GM19025 (cell line): ENCODE measurements at regions not wholly inside any gene's neighbourhood (a gene's known extent, or its start where the extent isn't known, plus 50 kb on each side); places are given as distances from the start of the nearest gene placed in this dataset.

Experiments
- ATAC-seq: cut with Tn5 transposase; IDR thresholded peaks from one replicate; pipeline ENCODE4 v1.9.1; 2021; ENCODE audit warnings: mild to moderate bottlenecking, low read depth, moderate library complexity; ENCODE audit not compliant: unreplicated experiment

DNA sequence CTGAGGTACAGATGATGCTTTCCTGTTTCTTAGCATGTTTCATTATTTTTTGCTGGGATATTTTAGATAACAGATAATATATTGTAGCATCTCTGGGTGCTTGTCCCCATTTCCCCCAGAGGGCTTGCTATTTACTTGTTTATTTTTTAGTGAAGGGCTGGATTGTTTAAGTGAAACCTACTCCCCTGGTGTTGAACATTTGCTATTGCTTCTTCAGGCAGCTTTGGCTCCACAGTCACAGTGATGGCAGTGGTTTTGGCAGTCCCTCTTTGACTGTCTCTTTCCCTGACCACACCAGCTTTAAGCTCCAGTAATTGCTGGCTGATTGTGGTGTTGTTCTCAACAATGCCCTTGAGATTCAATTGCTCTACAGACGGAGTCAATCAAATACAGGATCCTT, 128.9 kb downstream of the KLF13 start:
- ATAC-seq = no peak

DNA sequence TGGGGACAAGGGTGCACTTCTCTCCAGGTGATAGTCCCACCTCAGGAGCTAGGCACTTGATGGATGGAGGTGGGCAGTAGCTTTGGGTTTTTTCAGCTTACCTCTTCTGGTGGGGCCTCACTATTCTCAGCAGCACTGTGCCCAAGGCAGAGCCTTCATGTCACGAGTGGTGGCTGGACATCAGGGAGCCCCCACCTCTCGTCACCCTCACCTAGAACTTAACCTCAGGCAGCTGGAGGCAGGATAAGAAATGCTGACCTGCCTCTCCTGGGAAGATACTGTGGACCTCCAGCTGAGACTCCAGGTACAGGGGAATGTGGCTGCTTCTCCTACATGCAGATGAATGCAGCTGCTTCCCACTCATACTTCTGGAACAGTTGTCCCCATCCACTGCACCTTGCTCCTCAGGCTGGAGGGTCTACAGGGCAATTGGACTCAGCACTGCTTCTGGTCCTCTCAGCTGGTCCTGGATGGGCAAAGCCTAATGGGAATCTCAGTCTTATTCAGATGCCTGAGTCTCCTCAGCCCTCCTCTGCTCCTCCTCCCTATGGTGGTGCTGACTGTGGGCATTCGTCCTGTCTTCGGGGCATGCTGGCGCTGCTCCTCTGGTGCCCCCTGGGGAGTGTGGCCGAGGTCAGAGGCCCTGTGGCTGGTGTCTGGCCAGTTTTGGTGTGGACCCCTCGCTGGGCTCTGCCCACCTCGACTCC, 129.9 kb downstream of the KLF13 start:
- no peak for ATAC-seq

DNA sequence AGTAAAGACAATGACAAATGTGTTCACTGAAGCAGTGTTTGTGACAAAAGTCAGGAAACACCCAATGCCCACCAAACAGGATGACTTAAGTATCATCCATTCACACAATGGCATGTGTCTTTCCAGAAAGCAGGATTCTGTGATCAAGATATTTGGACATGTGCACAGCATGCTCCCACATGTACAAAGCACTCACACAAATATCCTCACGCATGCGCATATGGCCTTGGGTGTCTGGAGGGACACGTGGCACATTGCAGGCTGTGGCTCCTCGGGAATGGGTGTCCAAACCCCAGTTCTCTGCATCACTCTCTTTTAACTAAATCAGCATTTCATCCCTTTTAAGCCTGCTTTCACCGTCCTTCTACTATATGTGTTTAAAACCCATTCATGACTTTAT, 130.5 kb downstream of the KLF13 start:
- no peak for ATAC-seq

DNA sequence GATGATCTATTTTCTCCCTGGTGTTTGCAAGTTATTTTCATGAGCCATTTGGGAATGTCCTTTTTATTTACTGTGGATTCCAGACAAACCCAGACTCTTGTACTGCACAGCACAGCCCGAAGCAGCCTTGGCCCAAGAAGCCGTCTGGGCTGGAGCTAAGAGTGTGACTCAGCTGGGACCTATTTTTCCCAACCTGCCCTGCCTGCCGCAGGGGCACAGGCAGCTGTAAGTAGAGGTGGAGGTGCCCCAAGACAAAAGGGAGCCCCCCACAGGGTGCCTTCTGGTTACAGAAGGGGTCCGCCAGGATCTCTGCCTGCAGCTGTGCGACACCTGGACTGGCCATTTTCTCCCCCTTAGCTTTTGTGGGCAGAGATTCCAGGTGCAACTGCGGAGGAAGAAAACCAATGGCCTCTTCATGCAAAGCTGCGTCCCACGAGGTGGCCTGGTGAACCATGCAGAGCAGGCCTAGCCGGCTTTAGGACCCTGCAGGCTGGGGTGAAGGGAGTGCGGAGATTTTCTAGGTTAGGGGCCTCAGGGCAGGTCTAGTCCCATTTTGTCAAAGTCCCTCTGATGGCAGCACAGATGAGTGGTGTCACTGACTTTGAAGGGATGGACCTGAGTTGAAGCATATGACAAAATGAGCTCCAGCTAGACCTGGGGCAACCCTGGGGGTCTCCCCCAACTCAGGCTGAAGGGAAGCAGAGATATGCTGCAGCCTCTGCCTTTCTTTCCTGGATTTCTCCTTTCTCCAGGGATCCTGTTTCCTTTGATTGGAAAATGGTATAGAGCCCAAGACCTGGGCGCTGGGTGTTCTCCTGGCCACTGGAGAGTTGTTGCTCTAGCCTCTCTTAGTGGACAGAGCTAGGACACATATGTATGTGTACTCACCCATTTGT, 131.2 kb downstream of the KLF13 start:
- ATAC-seq = no peak

DNA sequence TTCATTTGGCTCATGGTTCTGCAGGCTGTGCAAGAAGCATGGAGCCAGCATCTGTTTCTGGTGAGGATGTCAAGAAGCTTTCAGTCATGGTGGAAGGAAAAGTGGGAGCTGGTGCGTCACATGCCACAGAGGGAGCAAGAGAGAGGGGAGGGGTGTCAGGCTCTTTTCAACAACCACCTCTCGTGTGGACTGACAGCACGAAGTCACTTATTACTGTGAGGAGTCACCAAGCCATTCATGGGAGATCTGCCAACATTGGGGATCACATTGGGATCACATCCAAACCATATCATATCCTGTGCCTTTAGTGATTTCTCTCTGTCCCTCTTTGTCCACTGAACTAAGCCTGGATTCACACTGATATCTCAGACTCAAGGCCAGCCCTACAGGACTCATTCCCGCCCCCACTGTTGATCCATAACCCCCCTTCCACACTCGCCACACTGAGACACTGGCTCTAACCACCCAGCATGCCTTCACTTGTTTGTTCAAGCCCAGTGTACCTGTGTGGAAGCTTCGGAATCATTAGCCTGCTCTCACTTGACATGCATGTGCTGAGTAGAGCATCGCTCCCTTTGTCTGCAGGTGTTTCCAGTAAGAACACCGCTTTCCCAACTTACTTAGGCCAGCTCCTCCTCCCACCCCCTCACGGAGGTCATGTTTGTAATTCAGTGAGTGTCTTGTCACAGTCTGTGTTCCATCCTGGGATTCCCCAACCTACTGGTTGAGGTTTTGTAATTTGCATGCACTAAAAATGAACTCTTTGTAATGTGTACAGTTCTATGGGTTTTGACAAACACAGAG, 132.2 kb downstream of the KLF13 start:
- peak; percentile 96 for ATAC-seq

DNA sequence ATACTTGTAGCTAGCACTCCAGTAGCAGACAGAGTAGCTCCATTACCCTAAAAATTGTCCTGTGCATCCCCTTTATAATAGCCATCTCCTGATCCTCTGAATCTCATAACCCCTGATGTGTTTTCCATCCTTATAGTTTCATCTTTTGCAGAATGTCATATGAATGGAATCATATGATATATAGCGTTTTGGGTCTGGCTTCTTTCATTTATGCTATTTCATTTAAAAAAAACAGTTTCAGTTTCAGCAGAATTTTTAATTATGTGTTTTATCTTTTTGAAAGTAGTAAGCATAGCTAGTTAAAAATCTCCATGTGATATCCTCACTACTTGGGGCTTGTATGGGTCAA, 132.7 kb downstream of the KLF13 start:
- ATAC-seq = no peak

DNA sequence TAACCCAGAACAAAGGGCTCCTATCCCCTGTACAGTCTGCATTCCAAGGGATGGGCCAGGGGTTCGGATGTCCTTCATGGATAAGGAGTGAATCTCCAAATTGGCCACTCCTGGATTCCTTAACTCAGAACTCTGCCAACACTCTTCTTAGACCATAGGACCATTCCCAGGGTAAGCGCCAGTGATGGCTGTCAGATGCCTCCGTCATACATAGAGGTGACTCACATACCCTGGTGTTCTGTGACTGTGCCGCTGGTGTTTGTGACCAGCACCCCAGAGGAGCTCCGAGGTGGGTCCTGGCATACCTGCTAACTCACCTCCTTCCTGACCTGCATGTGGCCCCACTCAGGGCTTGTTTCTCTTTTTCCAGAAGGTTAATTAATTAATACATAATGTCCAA, 134.7 kb downstream of the KLF13 start:
- no peak for ATAC-seq

DNA sequence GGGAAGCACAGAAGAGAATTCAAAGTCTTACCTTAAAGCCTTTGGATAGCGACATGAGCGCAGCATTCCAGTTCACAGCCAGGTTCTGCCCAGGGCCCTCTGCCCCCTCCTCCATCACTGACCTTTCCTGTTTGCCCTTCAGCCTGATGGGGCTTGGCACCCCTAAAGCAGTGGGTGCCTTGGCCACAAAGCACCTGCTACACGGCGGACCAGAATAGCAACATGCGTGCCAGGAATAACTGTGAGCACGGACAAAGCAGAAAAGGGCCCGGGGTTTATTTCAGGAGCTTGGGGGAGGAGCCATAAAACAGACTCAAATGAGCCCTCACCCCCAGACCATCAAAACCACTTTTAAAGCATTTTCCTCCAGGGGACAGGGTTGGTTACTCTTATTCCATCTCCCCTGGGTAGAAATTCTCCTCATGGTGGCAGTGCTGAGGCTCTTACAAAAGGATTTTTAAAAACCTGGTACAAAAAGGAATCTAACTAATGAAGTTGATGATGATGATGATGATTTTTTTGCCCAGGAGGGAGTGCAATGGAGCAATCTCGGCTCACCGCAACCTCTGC, 135.4 kb downstream of the KLF13 start:
- ATAC-seq = no peak

DNA sequence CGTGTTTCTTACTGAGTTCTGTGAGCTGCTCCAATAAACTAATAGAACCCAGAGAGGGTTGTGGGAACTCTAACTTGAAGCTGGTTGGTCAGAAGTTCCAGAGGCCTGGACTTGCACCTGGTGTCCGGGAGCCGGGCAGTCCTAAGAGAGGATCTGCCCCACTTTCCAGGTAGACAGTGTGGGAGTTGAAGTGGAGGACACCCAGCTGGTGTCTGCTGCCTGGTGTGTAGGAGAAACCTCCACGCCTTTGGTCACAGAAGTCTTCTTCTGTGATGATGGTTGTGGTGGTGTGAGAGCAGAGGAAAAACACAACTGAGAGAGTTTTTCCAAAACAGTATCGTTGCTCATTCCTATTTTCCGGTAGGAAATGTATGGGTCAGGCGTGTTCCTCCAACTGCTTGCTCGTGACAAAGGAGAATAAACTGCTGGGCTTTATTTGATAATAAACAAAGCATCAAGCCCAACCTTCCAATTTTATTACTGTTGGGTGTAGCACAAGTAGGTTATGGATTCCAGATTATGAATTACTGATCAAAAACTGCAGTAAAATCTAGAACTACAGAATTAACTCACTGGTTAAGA, 137.0 kb downstream of the KLF13 start:
- ATAC-seq = no peak

DNA sequence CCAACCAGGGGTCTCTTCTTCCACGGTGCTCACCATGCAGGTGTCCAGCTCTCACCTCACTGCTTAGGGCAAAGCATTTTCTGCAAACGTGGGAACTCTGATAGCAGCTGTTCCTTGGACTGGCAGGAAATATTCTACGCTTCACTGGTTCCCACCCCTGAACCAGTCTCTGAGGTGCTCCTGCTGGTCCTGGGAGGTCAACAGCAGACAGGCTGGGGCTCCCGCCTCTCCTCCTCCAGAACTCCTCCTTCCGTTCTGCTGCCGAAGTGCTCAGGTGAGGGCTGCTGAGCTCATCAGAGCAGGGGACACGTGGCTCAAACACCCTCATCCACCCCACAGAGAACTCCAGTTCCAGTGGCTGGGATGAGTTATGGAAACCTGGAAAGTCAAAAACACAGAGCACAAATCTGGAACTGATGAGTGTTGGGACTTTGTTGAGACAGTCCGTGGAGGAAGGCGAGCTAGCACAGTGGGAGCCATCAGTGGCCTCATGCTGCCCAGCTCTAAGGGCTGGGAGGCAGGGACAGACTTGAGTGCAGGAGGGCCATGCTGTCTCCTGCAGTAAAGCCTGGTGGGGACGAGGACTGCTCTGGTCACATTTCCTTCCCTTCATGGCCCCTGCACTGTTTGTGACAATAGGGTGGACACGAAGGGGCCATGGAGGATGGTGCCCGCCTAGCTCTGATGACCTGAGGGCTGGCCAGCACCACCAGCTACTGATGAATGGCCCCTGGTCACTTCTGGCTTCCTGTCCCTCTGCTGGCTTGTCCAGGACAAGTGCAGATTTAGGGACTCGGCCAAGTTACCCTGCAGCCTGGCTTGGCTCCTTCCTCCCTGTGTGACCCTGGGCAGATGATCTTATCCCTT, 137.8 kb downstream of the KLF13 start:
- no peak for ATAC-seq

DNA sequence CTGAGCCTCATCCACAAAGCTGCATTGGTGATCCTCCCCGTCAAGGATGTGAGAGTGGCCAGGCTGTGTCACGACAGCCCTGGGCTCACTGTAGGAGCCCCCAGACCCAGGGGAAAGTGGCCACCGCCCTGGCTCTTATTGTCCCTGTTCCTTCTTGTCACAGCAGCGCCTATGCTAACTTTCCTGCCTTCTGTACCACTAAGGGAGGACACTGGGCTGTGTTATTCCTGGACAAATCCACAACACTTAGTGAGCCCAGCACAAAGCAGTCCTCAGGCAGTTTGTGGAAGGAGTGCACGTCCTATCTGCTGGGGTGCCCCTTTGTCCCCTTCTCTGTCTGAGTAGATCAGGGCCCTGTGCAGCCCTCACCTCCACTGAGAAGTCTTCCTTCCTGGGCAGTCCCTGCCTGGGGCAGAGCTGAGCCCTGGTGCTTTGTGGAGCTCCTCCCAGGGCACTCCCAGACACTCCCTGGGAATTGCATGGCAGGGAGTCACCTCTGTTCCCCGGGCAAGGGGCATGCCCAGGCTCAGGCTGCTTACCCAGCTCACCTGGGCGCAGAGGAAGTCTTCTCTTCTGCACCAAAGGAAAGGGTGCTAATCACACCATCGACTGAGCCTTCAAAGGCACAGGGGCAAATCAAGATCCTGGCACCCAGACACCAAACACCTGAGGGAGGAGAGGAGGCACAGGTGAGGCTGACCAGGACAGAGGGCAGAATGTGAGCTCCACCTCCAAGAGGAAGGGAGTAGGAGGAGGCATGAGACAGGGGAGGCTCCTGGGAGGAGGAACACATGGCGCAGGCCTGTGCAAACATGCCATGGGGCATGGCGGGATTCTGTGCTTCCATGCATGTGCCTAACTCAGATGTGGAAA, 138.7 kb downstream of the KLF13 start:
- no peak for ATAC-seq

DNA sequence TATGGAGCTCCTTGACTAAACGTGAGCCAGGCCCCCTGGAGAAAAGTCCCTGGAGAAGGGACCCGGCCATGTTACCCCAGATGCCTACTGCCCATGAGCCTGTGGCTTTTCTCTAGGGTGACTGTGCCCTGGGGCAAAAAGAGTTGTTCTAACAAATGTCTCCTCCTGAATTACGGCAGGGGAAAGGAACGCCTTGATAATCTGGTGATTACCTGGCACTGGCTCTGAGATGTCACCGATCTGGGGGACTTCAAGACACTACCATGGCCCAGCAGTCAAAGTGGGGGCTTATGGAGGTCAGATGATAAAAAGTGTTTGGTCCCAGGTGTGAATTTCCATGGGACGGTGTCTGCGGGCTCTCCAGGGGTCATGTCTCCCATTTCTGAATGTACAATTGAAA, 140.7 kb downstream of the KLF13 start:
- ATAC-seq = no peak

DNA sequence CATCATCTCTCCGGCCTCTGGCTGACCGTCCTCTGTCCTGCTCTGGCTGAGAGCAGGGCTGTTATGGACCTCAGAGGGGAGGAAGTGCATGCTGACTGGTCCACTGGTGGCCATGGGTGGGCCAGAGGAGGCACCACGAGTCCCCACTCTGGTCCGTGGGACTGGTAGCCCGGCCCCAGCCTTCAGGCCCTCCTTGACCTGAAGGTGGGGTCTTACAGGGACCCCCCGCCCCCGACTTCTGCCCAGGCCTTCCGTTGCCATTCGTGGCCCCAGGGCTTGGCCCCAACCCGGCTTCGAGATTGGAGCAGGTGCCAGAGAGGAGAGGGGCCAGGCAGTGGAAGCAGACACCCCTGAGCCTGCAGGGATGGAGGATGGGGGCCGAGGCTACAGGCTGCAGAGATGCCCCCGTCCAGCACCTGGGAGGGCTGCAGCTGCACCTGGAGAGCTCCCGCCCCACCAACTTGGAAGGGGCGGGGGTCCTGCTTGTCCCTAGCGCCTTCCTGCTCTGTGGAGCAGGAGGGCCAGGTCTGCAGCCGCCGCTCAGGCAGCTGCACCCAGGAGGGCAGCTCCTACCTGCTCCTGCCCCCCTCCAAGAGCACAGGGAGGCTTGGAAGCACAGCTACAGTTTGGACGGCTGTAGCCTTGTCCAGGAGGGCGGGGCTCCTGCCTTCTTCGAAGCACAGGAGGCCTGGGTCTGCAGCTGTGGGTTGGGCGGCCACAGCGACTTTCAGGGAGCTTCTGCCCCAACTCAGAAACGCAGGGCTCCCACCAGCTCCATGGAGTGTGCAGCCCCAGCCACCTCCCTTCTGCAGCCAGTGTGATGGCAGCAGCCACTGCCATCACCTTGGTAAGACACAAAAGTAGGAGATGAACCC, 142.5 kb downstream of the KLF13 start:
- ATAC-seq = no peak

DNA sequence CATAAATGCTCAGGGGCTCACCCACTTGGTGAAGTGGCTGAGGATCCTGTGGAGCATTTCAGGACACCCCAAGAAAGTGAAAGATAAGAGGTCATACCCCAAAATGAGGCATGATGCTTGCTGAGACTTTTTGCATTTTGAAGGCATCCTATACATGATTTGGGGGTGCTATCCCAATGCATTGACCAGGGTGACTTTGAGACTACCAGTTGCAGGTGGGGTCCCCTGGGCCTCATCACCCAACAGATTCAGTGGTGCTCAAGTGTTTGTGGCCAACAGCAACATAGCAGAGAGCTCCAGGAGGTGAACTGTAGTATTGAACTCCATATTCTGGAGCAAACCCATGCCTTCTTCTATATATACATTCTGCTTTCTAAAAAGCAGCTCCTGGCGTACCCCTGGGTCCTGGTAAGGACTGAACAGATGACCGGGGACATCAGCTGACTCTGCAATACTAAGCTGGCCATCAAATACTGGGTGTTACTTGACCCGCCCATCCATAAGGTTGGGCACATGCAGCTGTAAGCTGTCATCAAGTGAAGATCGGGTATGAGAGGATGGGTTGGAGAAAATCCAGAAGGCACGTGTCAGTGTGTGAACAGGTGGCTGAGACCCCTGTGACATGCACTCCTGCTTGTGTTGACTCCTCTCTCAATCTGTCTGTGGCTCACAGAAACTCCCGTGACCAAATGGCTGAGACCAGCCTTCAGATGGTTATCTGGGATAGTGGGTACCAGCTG, 143.3 kb downstream of the KLF13 start:
- no peak for ATAC-seq

DNA sequence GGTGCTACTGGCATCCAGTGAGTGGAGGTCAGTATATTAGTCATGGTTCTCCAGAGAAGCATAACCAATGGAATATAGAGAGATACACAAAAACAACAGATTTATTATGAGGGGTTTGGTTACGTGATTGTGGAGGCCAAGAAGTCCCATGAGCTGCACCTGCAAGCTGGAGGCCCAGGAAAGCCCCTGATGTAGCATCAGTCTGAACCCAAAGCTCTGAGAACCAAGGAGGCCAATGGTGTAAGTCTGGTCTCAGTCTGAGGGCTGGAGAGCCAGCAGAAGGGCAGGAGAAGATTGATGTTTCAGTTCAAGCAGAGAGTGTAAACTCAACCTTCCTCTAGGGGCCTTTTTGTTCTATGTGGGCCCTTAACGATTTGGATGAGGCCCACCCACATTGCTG, 144.1 kb downstream of the KLF13 start:
- no peak for ATAC-seq

DNA sequence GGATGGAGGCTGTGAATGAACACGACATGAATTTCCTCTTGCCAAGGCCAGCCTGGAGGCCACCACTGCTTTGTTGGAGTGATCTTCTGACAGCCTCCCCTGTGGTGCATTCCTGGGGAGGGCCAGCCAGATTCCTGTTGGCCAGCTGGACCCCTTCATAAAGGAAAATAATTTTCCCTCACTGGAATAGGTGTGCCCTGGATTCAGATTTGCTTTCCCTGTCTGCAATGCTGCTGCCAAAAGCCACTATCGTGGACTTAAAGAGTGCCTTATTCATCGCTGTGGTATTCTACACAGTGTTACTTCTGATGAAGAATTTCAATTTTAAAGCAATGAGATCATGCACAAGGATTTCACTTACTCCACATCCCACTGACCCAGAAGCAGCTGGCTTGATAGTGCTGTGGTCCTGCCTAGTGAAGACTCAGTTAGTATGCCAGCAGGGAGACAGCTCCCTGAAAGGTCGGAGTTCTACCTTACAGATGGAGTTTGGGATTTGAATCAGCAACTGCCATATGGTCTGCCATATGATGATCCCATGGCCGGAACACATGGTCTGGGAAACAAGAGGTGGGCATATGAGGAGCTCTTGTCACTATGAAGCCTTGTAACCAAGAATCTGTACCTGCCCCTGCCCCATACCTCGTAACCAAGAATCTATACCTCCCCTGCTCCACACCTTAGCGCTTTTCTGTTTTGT, 145.2 kb downstream of the KLF13 start:
- ATAC-seq = no peak
